SK-N-MC (cell line): ENCODE measurements at regions not wholly inside any gene's neighbourhood (a gene's known extent, or its start where the extent isn't known, plus 50 kb on each side); places are given as distances from the start of the nearest gene placed in this dataset.

Experiments
- EZH2 ChIP-seq: fragments of 200-600 bp; sonication (generic); IDR thresholded peaks from one replicate; pipeline ENCODE4 v1.6.1; 2017; ENCODE audit warnings: antibody characterized with exemption
- FOXP2 ChIP-seq: optimal IDR thresholded peaks from 2 replicates; pipeline ENCODE3; 2011; ENCODE audit warnings: mild to moderate bottlenecking, moderate library complexity; ENCODE audit not compliant: insufficient read depth; ENCODE audit errors: extremely low read length, control extremely low read depth
- POLR2AphosphoS5 ChIP-seq: IDR thresholded peaks from 2 replicates; pipeline ENCODE4 v1.6.1; 2012; ENCODE audit warnings: mild to moderate bottlenecking, low read depth, low read length, borderline replicate concordance

DNA sequence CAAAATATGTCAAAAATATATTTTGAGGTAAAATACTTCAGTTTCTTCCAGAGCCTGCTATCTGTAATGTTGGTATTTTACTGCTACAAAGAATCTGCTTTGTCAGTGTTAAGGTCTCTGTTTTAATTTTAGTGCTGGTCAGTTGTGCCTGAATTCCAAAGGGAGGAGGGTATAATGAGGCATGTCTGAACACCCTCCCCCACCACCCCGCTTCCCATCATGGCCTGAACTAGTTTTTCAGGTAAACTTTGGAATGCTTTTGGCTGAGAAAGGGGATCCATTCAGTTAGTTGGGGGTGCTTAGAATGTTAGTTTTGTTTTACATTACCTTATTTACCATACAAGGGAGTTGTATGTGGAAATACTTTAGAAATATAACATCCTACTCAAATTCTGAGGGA, 158.5 kb downstream of the MID1IP1 start:
- no peak for TF ChIP-seq EZH2
- no peak for TF ChIP-seq POLR2AphosphoS5
- TF ChIP-seq FOXP2 = no peak
